Spinal cord (tissue), 9 donors: ENCODE measurements at regions not wholly inside any gene's neighbourhood (a gene's known extent, or its start where the extent isn't known, plus 50 kb on each side); places are given as distances from the start of the nearest gene placed in this dataset.
"Not testable (repeated sequence)": the region's sequence is repeated elsewhere in the genome, so short reads cannot be mapped to it uniquely, and the experiment has no call there.

Experiments
- DNase-seq, 6 donors: peaks; one replicate each; pipeline versions ENCODE4 v3.0.0 to v3.0.0-alpha.2; 2013 to 2015; ENCODE audit warnings: low spot score in 6 of 6, low read depth in 4 of 6
- H3K27ac ChIP-seq: one replicate; pipeline ENCODE4 v1.5.1; 2013; ENCODE audit warnings: low read depth, low read length, control low read depth
- H3K27me3 ChIP-seq: one replicate; pipeline ENCODE4 v1.6.1; 2013; ENCODE audit warnings: low read length; ENCODE audit not compliant: control insufficient read depth, insufficient read depth
- H3K36me3 ChIP-seq: one replicate; pipeline ENCODE4 v1.6.1; 2013; ENCODE audit warnings: low read length; ENCODE audit not compliant: control insufficient read depth, insufficient read depth
- H3K4me1 ChIP-seq: one replicate; pipeline ENCODE4 v1.6.1; 2013; ENCODE audit warnings: low read length; ENCODE audit not compliant: control insufficient read depth, insufficient read depth
- H3K4me3 ChIP-seq: one replicate; pipeline ENCODE4 v1.5.1; 2013; ENCODE audit warnings: low read depth, low read length, control low read depth
- H3K9me3 ChIP-seq: one replicate; pipeline ENCODE4 v1.6.1; 2013; ENCODE audit warnings: low read length; ENCODE audit not compliant: control insufficient read depth, insufficient read depth
- WGBS: methylation state at CpG from one replicate; pipeline ENCODE4 v1.1.5; 2013; ENCODE audit warnings: missing lambda C conversion rate; ENCODE audit not compliant: insufficient coverage; 5-methylcytosine and 5-hydroxymethylcytosine counted together
- donor health status: healthy.

GRCh38 chr6:86872810-86873209 lies 64.5 kb upstream of the HTR1E start:
- not testable (repeated sequence) for H3K9me3 ChIP-seq, H3K36me3 ChIP-seq, H3K27ac ChIP-seq, H3K27me3 ChIP-seq, H3K4me1 ChIP-seq, DNase-seq, H3K4me3 ChIP-seq
- WGBS, result 96% methylated on average over 13 of the region's 16 CpGs

- no peaks in the 10 kb centered on the region for H3K36me3 ChIP-seq
- WGBS, result no CpG with 5 or more reads among the region's 1 CpG
These were observed 65.6 kb upstream of the HTR1E start for GRCh38 chr6:86871681-86872080.

GRCh38 chr6:86869500-86869899 lies 67.8 kb upstream of the HTR1E start:
- no peaks in the 10 kb centered on the region for H3K4me1 ChIP-seq
- H3K36me3 ChIP-seq, result no peaks in the 10 kb centered on the region
- no peak overlapping the region for H3K27ac ChIP-seq
- DNase-seq, result no peak
- WGBS, result no CpG with 5 or more reads among the region's 1 CpG
- H3K27me3 ChIP-seq, result no peaks in the 10 kb centered on the region
- H3K9me3 ChIP-seq, result peaks cover 7% of the 10 kb centered on the region
- H3K4me3 ChIP-seq, result no peak overlapping the region

More at GRCh38 chr6:86871681-86872080, 65.6 kb upstream of the HTR1E start:
- no peak overlapping the region for H3K27ac ChIP-seq
- H3K27me3 ChIP-seq, result no peaks in the 10 kb centered on the region
- no peak for DNase-seq
- H3K9me3 ChIP-seq, result peaks cover 7% of the 10 kb centered on the region
- no peak overlapping the region for H3K4me3 ChIP-seq
- H3K4me1 ChIP-seq, result no peaks in the 10 kb centered on the region

- no peaks in the 10 kb centered on the region for H3K9me3 ChIP-seq
These were observed 77.8 kb upstream of the HTR1E start for GRCh38 chr6:86859513-86859912.

GRCh38 chr6:86858970-86859369 lies 78.4 kb upstream of the HTR1E start:
- no peaks in the 10 kb centered on the region for H3K27me3 ChIP-seq
- no peak for DNase-seq
- H3K4me1 ChIP-seq, result no peaks in the 10 kb centered on the region
- WGBS, result 91% methylated on average over 3 of the region's 3 CpGs
- no peaks in the 10 kb centered on the region for H3K36me3 ChIP-seq
- no peak overlapping the region for H3K4me3 ChIP-seq
- H3K27ac ChIP-seq, result no peak overlapping the region
- H3K9me3 ChIP-seq, result no peaks in the 10 kb centered on the region

More at GRCh38 chr6:86859513-86859912, 77.8 kb upstream of the HTR1E start:
- no peaks in the 10 kb centered on the region for H3K4me1 ChIP-seq
- H3K27ac ChIP-seq, result no peak overlapping the region
- DNase-seq, result no peak
- H3K27me3 ChIP-seq, result no peaks in the 10 kb centered on the region
- no peak overlapping the region for H3K4me3 ChIP-seq
- no peaks in the 10 kb centered on the region for H3K36me3 ChIP-seq

GRCh38 chr6:86857783-86858182 lies 79.5 kb upstream of the HTR1E start:
- 78% methylated on average over 2 of the region's 2 CpGs for WGBS
- H3K9me3 ChIP-seq, result no peaks in the 10 kb centered on the region
- no peaks in the 10 kb centered on the region for H3K27me3 ChIP-seq
- no peak overlapping the region for H3K27ac ChIP-seq
- H3K36me3 ChIP-seq, result no peaks in the 10 kb centered on the region
- DNase-seq, result no peak
- H3K4me1 ChIP-seq, result no peaks in the 10 kb centered on the region
- no peak overlapping the region for H3K4me3 ChIP-seq

DNA sequence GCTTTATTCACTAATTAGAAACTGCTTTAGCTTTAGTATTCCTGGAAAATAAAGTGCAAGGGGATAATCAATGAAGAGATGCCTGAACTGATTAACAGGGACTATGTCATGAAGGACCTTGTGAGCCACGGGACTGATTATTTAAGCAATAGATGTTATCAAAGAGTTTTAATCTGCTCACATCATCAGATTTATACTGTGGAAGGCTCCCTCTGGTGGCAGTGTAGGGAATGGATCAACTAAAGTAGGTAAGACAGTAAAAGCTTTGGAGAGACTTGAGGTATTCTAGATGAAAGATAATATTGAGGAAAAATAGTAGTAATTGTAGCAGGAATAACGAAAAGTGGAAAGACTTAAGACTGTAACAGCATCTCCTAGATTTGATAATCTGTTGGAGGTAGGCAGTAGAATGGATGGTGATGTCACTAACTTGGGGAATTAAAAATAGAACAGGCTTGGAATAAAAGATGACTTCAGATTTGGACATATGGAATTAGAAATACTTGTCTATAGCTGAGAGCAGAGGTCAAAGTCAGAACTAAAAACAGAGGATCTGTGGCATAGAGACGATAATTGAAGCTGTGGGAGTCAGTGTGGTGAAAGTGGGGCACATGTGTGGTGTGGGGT lies 80.3 kb upstream of the HTR1E start:
- peak in 3 of 6 donors; percentile 26 to 79 (median 45) for DNase-seq
- no peaks in the 10 kb centered on the region for H3K4me1 ChIP-seq
- no peaks in the 10 kb centered on the region for H3K27me3 ChIP-seq
- H3K27ac ChIP-seq, result no peak overlapping the region
- no peaks in the 10 kb centered on the region for H3K36me3 ChIP-seq
- H3K9me3 ChIP-seq, result no peaks in the 10 kb centered on the region
- 44% methylated on average over 2 of the region's 3 CpGs for WGBS
- H3K4me3 ChIP-seq, result no peak overlapping the region

GRCh38 chr6:86856379-86856778 lies 80.9 kb upstream of the HTR1E start:
- H3K27me3 ChIP-seq, result no peaks in the 10 kb centered on the region
- no peak for DNase-seq
- no peaks in the 10 kb centered on the region for H3K4me1 ChIP-seq
- no peak overlapping the region for H3K4me3 ChIP-seq
- H3K36me3 ChIP-seq, result no peaks in the 10 kb centered on the region
- no peaks in the 10 kb centered on the region for H3K9me3 ChIP-seq
- no peak overlapping the region for H3K27ac ChIP-seq

DNA sequence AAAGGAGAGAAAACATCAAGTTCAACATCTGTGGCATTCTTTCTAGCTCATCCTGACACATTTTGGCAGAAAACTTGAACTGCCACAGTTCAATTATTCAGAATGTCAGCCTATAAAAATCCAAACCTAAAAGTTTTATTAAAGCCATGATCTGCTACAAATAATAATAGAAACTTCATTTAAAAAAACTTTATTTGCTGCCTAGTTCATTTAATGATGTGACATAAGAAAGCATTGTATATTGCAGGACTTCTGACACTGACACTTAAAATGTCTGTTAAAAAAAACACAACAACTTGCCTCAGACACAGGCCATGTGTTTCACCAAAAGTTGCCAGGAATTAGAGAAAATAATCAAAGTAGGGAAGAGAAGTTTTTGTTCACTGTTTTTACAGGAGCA lies 88.3 kb upstream of the HTR1E start:
- DNase-seq, result no peak
- Histone ChIP-seq H3K4me1 (no peaks in the 10 kb centered on the region), H3K27ac (no peak overlapping the region), H3K9me3 (no peaks in the 10 kb centered on the region), H3K27me3 (no peaks in the 10 kb centered on the region), H3K4me3 (no peak overlapping the region), H3K36me3 (no peaks in the 10 kb centered on the region)

DNA sequence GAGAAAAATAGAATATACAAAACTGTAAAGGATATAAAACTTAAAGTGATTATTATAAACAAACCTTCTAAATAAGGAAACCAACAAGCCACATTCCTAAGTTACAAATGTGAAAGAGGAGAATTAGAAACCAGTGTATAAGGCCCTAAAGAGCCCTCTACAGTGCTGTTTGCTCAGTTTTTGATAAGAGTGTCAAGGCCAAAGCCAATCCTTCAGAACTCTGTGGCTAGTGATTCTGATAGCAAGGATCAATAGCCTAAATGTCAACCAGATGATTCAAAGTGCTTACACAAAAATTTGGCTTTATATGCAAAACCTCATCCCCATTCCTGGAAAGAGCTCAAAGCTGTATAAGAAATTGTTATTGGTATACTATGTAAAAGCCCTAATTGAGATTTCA lies 104.6 kb upstream of the HTR1E start:
- Histone ChIP-seq H3K27ac (no peak overlapping the region), H3K27me3 (no peaks in the 10 kb centered on the region)
- no peak for DNase-seq

More for the DNA sequence above, 104.6 kb upstream of the HTR1E start:
- no peaks in the 10 kb centered on the region for H3K36me3 ChIP-seq
- H3K4me3 ChIP-seq, result no peak overlapping the region
- H3K4me1 ChIP-seq, result no peaks in the 10 kb centered on the region
- no peaks in the 10 kb centered on the region for H3K9me3 ChIP-seq
